ENCODE measurements at regions not wholly inside any gene's neighbourhood (a gene's known extent, or its start where the extent isn't known, plus 50 kb on each side); places are given as distances from the start of the nearest gene placed in this dataset.

GRCh38 chr22:48351376-48352085, 1476.1 kb downstream of the BRD1 start:
- H3K27me3 ChIP-seq: peaks cover 0 to 65% (median 0%) of the 10 kb centered on the region in 4 donors
- WGBS, 2 donors: 54 to 59% methylated on average over 4 to 11 of the region's 13 CpGs
- DNase-seq: no peak

GRCh38 chr22:48350456-48350855, 1477.2 kb downstream of the BRD1 start:
- no peak for DNase-seq
- TF ChIP-seq CTCF (IDR thresholded peaks at IDR 0.05): no peak
- TF ChIP-seq POLR2A (IDR thresholded peaks at IDR 0.05): no peak
- intact Hi-C loops (cut with DNase I): no loop called here
- Histone ChIP-seq H3K27me3 (peaks cover 0 to 70% (median 0%) of the 10 kb centered on the region in 4 donors), H3K36me3 (no peaks in the 10 kb centered on the region), H3K9me3 (no peaks in the 10 kb centered on the region), H3K4me1 (no peaks in the 10 kb centered on the region), H3K4me3 (no peak overlapping the region), H3K27ac (no peak overlapping the region)
- WGBS, 2 donors: 66 to 70% methylated on average over 4 to 7 of the region's 7 CpGs

More at GRCh38 chr22:48351376-48352085, 1476.1 kb downstream of the BRD1 start:
- intact Hi-C loops (cut with DNase I): no loop called here
- Histone ChIP-seq H3K27ac (no peak overlapping the region), H3K4me3 (no peak overlapping the region), H3K9me3 (no peaks in the 10 kb centered on the region), H3K36me3 (no peaks in the 10 kb centered on the region), H3K4me1 (no peaks in the 10 kb centered on the region)
- TF ChIP-seq CTCF (IDR thresholded peaks at IDR 0.05) (no peak), POLR2A (IDR thresholded peaks at IDR 0.05) (no peak)

- no peaks in the 10 kb centered on the region for H3K4me1 ChIP-seq
- no peaks in the 10 kb centered on the region for H3K36me3 ChIP-seq
- intact Hi-C loops (cut with DNase I): no loop called here
- TF ChIP-seq CTCF (IDR thresholded peaks at IDR 0.05) (no peak), POLR2A (IDR thresholded peaks at IDR 0.05) (no peak)
- H3K9me3 ChIP-seq: no peaks in the 10 kb centered on the region
- H3K27ac ChIP-seq: no peak overlapping the region
- 63 to 81% methylated on average over 1 of the region's 1 CpG for WGBS, 2 donors
- H3K27me3 ChIP-seq: peaks cover 0 to 63% (median 0%) of the 10 kb centered on the region in 4 donors
- DNase-seq: no peak
- H3K4me3 ChIP-seq: no peak overlapping the region
Observed at GRCh38 chr22:48348855-48349254, 1478.8 kb downstream of the BRD1 start.

- DNase-seq: no peak
- H3K27ac ChIP-seq: no peak overlapping the region
- H3K9me3 ChIP-seq: no peaks in the 10 kb centered on the region
- H3K27me3 ChIP-seq: peaks cover 0 to 49% (median 0%) of the 10 kb centered on the region in 4 donors
- intact Hi-C loops (cut with DNase I): no loop called here
- no peaks in the 10 kb centered on the region for H3K4me1 ChIP-seq
- 14 to 65% methylated on average over 3 to 5 of the region's 9 CpGs for WGBS, 2 donors
- H3K36me3 ChIP-seq: no peaks in the 10 kb centered on the region
- no peak for TF ChIP-seq POLR2A (IDR thresholded peaks at IDR 0.05)
- TF ChIP-seq CTCF (IDR thresholded peaks at IDR 0.05): no peak
- H3K4me3 ChIP-seq: no peak overlapping the region
Observed at GRCh38 chr22:48347311-48347710, 1480.4 kb downstream of the BRD1 start.

- DNase-seq: no peak
Observed at GRCh38 chr22:48346911-48347310, 1480.8 kb downstream of the BRD1 start.

More at GRCh38 chr22:48346911-48347310, 1480.8 kb downstream of the BRD1 start:
- TF ChIP-seq POLR2A (IDR thresholded peaks at IDR 0.05): no peak
- TF ChIP-seq CTCF (IDR thresholded peaks at IDR 0.05): no peak
- Histone ChIP-seq H3K4me1 (no peaks in the 10 kb centered on the region), H3K4me3 (no peak overlapping the region), H3K36me3 (no peaks in the 10 kb centered on the region), H3K27me3 (peaks cover 0 to 49% (median 0%) of the 10 kb centered on the region in 4 donors), H3K27ac (no peak overlapping the region), H3K9me3 (no peaks in the 10 kb centered on the region)
- intact Hi-C loops (cut with DNase I): no loop called here
- 33 to 60% methylated on average over 4 to 7 of the region's 13 CpGs for WGBS, 2 donors

All from esophagus squamous epithelium (tissue), 5 donors.